Endodermal cell (in vitro differentiated cells): ENCODE measurements at regions not wholly inside any gene's neighbourhood (a gene's known extent, or its start where the extent isn't known, plus 50 kb on each side); places are given as distances from the start of the nearest gene placed in this dataset.

Source experiments
- DNase-seq: peaks from one replicate; pipeline ENCODE4 v3.0.0-alpha.2; 2017
- H3K27ac ChIP-seq: 2 replicates; pipeline ENCODE4 v1.5.1; 2013; ENCODE audit warnings: mild to moderate bottlenecking, low read depth, low read length, moderate library complexity
- H3K27me3 ChIP-seq: 2 replicates; pipeline ENCODE4 v1.6.1; 2013; ENCODE audit warnings: mild to moderate bottlenecking, low read length, moderate library complexity; ENCODE audit not compliant: insufficient read depth, control insufficient read depth, poor library complexity, severe bottlenecking
- H3K36me3 ChIP-seq: 2 replicates; pipeline ENCODE4 v1.7.0; 2013; ENCODE audit warnings: mild to moderate bottlenecking, low read length, moderate library complexity; ENCODE audit not compliant: control insufficient read depth, insufficient read depth
- H3K4me1 ChIP-seq: one replicate; pipeline ENCODE4 v1.7.0; 2013; ENCODE audit warnings: low read length; ENCODE audit not compliant: control insufficient read depth, insufficient read depth
- H3K4me3 ChIP-seq: 2 replicates; pipeline ENCODE4 v1.5.1; 2013; ENCODE audit warnings: mild to moderate bottlenecking, low read length, moderate library complexity
- H3K9ac ChIP-seq: 2 replicates; pipeline ENCODE4 v1.6.1; 2013; ENCODE audit warnings: mild to moderate bottlenecking, low read length, moderate library complexity; ENCODE audit not compliant: poor library complexity, severe bottlenecking; ENCODE audit errors: extremely low read depth
- H3K9me3 ChIP-seq: 2 replicates; pipeline ENCODE4 v1.6.1; 2013; ENCODE audit warnings: mild to moderate bottlenecking, low read length, moderate library complexity; ENCODE audit not compliant: control insufficient read depth
- H3K27ac Mint-ChIP-seq: 2 replicates; pipeline ENCODE4 v1.8.0; 2020; ENCODE audit warnings: mixed read lengths
- H3K27me3 Mint-ChIP-seq: 2 replicates; pipeline ENCODE4 v1.8.0; 2021; ENCODE audit warnings: mild to moderate bottlenecking, mixed read lengths; ENCODE audit not compliant: insufficient read depth
- H3K36me3 Mint-ChIP-seq: 2 replicates; pipeline ENCODE4 v1.8.0; 2020; ENCODE audit warnings: low read depth, mixed read lengths
- H3K4me1 Mint-ChIP-seq: 2 replicates; pipeline ENCODE4 v1.8.0; 2020; ENCODE audit warnings: mixed read lengths
- H3K4me3 Mint-ChIP-seq: 2 replicates; pipeline ENCODE4 v1.8.0; 2020; ENCODE audit warnings: mild to moderate bottlenecking, moderate library complexity, mixed read lengths
- H3K9me3 Mint-ChIP-seq: 2 replicates; pipeline ENCODE4 v1.8.0; 2020; ENCODE audit warnings: mild to moderate bottlenecking, mixed read lengths
- CTCF ChIP-seq: fragments of 200-600 bp; sonication (generic); conservative IDR thresholded peaks from 2 replicates; pipeline ENCODE4 v1.5.0; 2021; ENCODE audit warnings: antibody characterized with exemption, mild to moderate bottlenecking
- WGBS, 2 experiments: methylation state at CpG; one replicate each; pipeline versions ENCODE4 v1.1.5 to v1.1.7; 2013; ENCODE audit warnings: missing lambda C conversion rate in 2 of 2, mixed read lengths in 1 of 2; ENCODE audit not compliant: insufficient coverage in 1 of 2, insufficient read length in 1 of 2; 5-methylcytosine and 5-hydroxymethylcytosine counted together

- H3K9me3 Mint-ChIP-seq = peaks cover 7% of the 10 kb centered on the region
These were observed 496.6 kb upstream of the HS6ST1 start for GRCh38 chr2:128815248-128815647.

GRCh38 chr2:128817171-128817570 is 498.5 kb upstream of the HS6ST1 start:
- no peak for TF ChIP-seq CTCF
- Histone ChIP-seq H3K4me1 (peaks cover 5% of the 10 kb centered on the region), H3K36me3 (no peaks in the 10 kb centered on the region), H3K9me3 (no peaks in the 10 kb centered on the region), H3K4me3 (no peak overlapping the region), H3K27ac (no peak overlapping the region), H3K27me3 (no peaks in the 10 kb centered on the region), H3K9ac (no peak overlapping the region)
- H3K4me3 Mint-ChIP-seq = no peak overlapping the region
- no peaks in the 10 kb centered on the region for H3K27me3 Mint-ChIP-seq
- DNase-seq = peak; percentile 44
- 75 to 83% methylated on average over 5 of the region's 5 CpGs for WGBS, 2 experiments
- peaks cover 4% of the 10 kb centered on the region for H3K9me3 Mint-ChIP-seq
- H3K27ac Mint-ChIP-seq = no peak overlapping the region
- H3K36me3 Mint-ChIP-seq = no peaks in the 10 kb centered on the region
- H3K4me1 Mint-ChIP-seq = peaks cover 15% of the 10 kb centered on the region

More at GRCh38 chr2:128815248-128815647, 496.6 kb upstream of the HS6ST1 start:
- Histone ChIP-seq H3K36me3 (no peaks in the 10 kb centered on the region), H3K4me1 (peaks cover 5% of the 10 kb centered on the region), H3K27me3 (no peaks in the 10 kb centered on the region), H3K9me3 (no peaks in the 10 kb centered on the region), H3K27ac (no peak overlapping the region), H3K4me3 (no peak overlapping the region), H3K9ac (no peak overlapping the region)
- peaks cover 15% of the 10 kb centered on the region for H3K4me1 Mint-ChIP-seq
- H3K36me3 Mint-ChIP-seq = no peaks in the 10 kb centered on the region
- no peak for DNase-seq
- H3K27ac Mint-ChIP-seq = no peak overlapping the region
- 93% methylated on average over 3 of the region's 3 CpGs; no CpG with 5 or more reads in 1 of the 2 experiments for WGBS, 2 experiments
- no peaks in the 10 kb centered on the region for H3K27me3 Mint-ChIP-seq
- no peak overlapping the region for H3K4me3 Mint-ChIP-seq
- TF ChIP-seq CTCF = no peak

- Mint-ChIP-seq H3K36me3 (no peaks in the 10 kb centered on the region), H3K4me3 (no peak overlapping the region), H3K27me3 (no peaks in the 10 kb centered on the region), H3K27ac (no peak overlapping the region), H3K9me3 (peaks cover 6% of the 10 kb centered on the region), H3K4me1 (peaks cover 15% of the 10 kb centered on the region)
- TF ChIP-seq CTCF = no peak
- no peak overlapping the region for H3K4me3 ChIP-seq
- H3K9me3 ChIP-seq = no peaks in the 10 kb centered on the region
- no peaks in the 10 kb centered on the region for H3K27me3 ChIP-seq
- H3K4me1 ChIP-seq = peaks cover 5% of the 10 kb centered on the region
- no peak overlapping the region for H3K9ac ChIP-seq
- peak; percentile 33 for DNase-seq
- H3K27ac ChIP-seq = no peak overlapping the region
- H3K36me3 ChIP-seq = no peaks in the 10 kb centered on the region
- WGBS, 2 experiments = 93% methylated on average over 6 of the region's 6 CpGs; no CpG with 5 or more reads in 1 of the 2 experiments
These were observed 499.1 kb upstream of the HS6ST1 start for GRCh38 chr2:128817813-128818212.
